DMS 273 (cell line): ENCODE measurements at regions not wholly inside any gene's neighbourhood (a gene's known extent, or its start where the extent isn't known, plus 50 kb on each side); places are given as distances from the start of the nearest gene placed in this dataset.

Source experiments
- DNase-seq: peaks from one replicate; lab custom pipeline; 2025; ENCODE audit not compliant: unreplicated experiment; lab: John Stamatoyannopoulos, UW

DNA sequence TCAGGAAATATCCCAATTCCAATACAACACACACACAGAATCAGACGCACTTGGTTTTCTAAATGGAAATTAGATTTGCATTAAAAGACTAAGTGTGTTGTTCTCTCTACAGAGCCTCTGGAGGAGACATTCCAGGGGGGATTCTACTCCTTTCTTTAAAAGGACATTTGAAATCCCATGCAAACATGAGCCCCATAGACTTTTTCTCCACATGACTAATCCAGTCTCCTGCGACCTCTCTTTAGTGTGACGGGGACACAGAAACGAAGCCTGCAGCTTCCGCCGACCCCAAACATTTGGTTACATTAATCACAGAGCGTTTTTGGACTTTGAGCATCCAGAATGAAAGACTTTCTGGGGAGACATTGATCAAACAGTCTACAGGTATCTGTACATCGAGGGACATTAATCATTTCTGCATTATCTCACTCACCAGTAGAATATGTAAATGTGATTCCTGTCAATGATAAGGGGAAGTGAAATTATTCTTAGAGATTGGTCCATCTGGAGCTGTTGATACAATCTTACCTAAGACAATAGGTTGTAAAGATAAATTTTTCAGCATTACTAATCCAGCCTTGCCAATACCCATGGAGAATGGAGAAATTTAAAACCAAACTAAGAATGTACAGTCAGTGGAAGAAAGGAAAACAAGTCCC is 103.4 kb upstream of the IRX3 start:
- DNase-seq = no peak

DNA sequence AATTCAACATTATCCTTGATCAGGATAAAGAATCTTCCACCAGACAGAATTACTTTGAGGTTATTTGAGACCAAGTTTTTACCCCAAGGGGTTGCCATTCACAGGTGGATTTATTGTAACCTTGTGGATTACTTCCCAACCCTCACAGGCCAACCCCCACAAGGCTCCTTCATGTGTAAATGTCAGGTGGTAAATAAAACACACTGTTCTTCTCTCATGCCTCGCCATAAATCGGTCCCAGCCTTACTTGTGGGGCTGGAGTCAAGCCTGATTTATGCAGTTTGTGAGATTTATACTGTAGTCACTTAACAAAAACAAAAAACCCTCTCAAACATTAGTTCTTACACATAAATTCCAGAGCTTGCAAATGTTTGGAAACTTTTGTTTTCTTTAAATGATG is 98.6 kb upstream of the IRX3 start:
- no peak for DNase-seq

DNA sequence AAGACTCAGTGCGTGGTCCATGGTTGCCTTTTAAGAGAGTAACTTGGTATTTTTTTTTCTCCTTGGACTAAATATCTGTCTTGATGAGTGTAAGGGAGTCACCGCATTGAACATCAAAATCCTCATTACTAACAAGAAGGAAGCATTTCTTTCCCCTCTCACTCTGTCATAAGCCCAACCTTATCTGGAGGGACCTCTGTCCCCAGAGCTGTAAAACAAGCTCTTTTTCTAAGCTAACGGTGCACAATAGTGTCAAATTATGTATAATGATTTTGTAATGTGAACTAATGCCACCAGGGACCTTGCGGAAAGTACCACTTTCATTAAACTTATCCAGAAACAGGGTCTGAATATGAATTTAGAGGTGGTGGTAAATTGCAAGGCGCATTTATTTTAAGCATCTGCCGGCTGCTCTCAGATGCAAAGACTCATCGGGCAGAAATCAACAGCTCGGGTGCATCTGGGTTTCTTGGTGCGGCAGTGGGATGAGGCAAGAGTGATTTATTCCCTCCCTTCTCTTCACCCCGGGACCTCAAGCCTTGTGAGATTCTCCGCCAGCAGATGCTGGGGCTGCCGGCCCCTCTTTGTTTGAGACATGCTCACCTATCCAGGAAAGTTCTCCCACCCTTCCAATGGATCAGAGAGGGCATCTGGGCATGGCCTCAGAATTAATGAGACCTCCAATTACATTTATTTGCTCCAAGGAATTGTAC is 95.2 kb upstream of the IRX3 start:
- DNase-seq = no peak

DNA sequence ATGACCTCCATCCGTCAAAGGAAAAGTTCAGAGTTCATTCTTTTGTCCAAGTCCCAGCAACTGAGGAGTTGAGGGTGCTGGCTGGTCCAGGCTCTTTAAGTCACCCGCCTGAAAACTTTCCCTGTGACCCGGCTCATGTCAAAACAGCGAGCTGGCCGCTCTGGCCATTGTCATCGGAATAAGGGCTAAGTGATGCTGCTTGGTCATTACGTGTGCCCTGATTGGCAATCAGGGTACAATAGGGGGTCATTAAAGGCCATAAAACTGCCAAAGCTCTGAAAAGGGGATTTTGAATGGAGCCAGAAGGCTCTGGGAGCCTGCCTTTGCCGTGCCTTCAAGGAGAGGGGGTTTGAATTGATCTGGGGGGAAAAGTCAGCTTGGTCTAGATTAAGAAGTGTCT is 88.5 kb upstream of the IRX3 start:
- no peak for DNase-seq

DNA sequence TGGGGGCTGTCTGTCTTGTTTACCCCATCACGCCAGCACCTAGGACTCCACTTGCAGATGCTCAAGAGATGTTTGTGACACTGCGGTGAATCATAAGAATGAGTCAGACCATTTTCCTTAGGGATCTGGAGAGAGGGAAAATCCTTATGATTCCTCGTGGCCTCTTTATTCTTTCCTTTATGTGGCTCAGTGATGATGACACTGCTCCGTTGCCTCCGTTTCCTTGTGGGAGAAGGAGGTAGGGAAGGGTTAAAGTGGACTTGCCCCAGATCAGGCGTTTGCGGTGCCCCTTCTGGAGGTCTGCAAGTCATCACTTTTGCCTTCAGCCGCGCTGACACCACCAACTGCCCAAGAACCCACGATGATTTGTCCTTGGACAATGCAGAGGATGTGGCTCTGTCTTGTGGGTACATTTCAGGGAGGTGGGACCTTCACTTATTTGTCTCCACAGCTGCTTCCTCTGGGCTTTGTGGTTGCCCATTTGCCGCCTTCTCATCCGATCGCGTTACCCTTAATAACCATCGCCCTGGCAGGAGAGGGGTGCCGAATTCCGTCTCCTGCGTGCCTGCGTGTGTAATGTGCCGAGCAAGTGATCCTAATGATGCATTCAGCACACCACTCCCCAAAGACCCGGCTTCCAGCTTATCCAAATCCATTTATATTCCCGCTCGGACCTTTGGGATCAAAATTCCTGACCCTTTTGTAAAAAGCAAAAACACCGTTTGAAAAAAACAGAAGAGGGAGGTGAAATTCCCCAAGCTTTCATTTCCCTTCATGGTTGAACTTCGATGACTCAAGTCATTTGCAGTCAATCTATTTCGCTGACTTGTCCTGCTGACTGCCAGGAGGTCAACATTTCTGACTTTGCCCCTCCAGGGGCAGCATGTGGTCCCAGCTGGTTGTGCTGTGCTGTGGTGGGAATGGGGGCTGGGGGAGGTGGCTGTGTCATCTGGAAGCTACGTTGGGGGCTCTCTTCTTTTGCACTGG is 87.2 kb upstream of the IRX3 start:
- DNase-seq = no peak

DNA sequence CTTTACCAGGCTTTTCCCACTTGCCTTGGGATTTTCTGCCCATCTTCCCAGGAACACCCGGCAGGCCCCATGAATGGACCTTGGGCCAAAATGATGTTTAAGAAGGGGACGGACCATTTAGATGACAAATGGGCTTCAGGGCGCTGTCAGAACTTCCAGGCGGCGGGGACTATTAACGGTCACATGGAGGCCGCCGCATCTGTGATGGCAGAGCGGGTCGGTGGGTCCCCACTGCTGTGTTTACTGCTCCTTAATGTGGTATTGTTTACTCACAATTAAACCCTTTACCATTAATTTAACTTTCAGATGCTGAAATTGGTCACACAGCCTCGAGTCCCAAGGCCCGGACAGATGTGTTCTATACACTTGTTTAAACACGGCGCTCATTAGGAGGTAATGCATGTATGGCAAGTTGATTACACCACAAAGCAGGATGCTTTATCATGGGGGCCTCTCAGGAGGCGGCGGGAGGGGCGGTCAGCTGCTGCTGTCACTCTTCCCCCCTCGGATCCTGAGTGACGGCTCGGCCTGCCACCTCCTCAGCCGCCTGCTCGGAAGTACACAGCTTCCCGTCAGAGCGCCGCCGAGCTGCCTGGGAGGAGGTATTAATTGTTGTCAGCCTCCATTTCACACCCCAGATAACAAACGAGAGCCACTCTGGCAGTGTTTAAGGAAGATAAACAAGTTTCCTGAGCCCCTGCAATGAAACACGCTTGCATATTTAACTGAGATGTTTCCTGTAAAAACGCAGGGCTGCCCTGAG is 83.9 kb upstream of the IRX3 start:
- no peak for DNase-seq

DNA sequence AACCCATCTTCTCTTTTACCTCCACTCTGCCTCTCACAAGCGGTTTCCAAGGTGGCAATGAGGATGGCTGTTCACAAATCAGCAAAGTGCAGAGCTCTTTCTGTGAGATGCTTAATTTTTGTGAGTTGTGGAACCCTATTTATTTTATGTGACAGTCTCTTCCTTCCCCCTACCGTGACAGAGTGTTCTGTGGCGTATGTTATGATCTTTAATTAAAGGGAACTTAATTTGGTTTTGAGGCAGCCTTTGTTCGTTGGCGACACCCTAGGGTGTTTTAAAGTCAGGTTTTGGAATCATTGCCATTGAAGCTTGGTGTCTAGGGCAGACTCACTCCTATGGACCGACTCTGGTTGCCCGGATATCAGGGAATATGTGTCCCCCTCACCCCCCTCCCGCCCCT is 83.3 kb upstream of the IRX3 start:
- DNase-seq = no peak

DNA sequence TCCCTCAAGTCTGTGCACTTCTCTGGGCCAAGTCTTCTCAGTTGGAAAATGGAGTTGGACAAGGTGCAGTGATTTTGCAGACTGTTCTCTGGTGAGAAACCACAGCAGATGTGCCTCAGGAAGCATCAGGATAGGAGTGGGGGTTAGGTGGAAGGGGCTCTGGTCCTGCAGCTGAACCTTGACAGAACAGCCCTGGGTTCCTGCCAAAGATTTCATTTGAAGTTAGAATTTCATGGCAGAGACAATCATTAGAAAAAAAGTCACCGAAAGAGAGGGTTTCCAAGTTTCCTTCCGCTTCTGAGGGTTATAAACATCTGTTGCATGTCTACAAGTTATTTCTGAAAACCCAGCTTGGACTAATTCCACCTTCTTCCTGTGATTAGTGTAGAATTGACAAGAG is 80.4 kb upstream of the IRX3 start:
- DNase-seq = no peak

DNA sequence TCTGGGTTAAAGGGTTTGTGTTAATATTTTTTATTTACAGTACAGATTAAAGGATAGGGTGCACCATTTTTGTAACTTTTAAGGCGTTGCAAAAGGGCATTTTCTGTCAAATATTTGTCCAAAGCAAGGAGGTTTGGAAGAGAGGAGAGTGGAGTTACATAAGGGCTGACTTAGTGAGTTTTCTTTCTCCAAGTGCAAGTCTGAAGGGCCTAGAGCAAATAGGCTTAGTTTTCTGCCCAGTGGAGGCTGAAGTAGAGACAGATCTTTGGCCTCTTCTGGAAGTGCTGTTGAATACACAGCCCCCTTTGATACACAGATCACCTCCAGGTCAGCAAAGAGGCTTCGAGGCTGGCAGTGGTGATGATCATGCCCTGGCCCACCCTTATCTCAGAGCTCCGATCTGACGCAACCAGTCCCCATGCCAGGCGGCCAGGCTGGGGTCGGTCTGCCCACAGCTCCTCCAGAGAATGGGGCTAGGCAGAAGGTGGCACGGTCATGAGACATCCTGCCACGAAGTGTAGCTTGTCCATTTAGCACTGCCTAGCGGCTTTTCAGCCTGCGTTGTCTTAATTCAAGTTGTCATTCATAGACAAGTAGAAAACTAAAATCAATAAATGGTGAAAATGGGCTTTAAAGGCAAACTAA is 79.5 kb upstream of the IRX3 start:
- no peak for DNase-seq

DNA sequence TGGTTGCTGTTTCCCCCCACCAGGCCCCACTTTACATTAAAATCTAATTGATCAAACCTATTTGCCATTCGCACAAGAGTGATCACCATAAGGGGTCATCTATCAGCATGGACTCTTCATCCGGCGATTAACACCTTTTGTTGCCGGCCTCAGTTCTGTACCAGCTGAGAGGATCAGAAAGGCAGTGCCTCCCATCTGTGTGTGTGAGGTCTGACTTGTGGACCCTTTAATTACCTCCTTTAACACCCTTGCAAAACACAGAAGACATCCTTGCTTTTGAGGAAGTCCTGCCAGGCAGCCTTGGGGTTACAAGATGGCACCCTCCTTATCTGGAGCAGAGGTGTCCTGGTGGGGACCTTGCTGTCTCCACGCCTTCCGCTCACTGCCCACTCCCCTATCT is 77.2 kb upstream of the IRX3 start:
- DNase-seq = no peak

DNA sequence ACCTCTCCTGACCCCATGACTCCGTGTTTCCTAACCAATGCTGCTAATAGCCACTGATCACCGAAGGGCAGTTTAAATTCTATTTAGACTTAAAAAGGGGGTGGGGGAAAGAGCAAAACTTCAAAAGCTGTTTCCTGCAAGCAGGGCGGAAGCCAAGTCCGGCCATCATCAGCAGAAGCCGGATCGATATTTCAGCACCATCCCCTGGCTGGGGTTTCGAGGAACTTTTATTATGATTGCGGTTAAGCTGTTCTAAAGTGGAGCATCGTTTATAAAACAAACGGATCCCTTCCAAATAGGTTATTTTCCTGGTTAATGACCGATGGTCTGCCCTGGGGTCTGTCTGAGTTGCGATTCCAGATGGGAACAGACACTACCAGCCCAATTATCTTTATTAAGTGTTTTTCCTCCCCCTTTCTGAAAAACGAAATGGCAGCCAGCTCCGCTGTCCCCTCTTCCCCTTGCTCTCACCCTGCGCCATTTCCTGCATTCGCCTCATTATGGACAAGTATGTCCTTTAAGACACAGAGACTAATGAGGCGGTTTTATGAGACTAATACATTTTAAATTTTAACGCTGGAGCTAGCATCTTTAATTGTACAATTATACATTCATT is 76.1 kb upstream of the IRX3 start:
- no peak for DNase-seq

DNA sequence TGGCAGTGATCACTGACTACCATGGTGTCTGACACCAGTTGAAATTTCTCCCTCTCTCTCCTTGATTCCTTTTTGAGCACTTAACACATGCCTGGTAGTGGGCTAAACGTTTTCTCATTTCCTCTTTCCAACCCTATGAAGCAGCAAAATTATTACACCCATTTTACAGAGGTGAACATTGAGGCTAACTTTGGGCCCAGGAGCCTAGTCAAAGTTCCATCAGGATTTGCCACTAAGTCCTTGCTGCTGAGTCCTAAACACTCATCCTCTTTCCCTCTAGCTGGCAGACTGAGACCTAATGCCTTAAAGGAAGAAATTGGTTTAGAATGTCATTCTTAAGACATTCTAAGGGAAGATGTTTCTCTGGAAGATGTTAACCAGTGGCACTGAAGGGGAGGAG is 74.7 kb upstream of the IRX3 start:
- DNase-seq = no peak

DNA sequence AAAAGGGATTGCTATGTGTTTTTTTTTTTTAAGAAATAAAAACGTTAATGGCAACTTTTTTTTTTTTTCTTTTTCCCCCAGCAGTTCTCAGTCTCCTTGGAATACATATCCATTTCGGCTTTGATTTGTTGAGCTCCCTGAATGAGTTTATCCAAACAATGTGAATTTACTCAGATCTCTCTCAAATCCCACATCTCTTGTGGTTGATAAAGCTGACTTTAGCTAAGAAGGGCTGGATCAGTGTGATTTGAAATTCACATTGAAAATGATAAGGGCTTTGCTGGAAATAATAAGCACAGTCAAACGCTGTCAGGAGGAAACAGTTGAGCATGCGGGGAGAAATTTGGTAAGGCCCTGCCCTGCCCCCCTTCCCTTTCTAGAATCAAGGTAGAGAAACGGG is 74.1 kb upstream of the IRX3 start:
- DNase-seq = no peak

DNA sequence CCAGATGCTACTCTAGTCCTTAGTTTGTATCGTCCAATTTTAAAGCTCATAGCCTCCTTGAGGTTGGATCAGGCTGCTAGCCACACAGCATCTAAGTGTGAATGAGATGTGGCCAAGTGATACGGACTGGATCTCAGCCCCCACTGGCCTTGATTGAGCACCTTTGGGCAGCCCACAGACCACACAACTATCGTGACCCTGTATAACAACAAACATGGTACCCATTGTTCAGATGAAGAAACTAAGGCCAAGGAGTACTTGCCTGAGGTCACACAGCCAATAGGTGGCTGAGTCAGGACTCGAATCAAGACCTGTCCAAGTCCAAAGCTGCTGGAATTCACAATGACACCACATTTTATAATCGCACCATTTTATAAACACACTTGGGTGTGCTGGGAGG is 73.0 kb upstream of the IRX3 start:
- no peak for DNase-seq

DNA sequence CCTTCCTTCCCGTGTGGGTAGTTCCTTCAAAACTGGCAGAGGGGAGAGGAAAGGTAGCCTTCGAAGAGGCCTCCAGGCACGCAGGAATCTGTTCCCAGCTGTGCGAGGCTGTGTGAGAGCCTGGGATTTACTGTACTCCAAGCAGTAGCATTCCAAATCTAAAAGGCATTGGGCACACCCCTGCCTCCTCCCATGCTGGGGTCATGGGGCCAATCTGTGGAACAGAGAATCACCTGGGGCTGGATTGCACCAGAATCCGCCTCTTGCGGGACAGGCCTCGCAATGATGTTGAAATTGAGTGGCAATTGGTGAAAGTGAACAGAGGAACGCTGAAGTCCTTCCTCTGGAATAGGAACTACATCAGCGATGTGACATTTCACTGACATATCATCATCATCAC is 72.5 kb upstream of the IRX3 start:
- DNase-seq = no peak

DNA sequence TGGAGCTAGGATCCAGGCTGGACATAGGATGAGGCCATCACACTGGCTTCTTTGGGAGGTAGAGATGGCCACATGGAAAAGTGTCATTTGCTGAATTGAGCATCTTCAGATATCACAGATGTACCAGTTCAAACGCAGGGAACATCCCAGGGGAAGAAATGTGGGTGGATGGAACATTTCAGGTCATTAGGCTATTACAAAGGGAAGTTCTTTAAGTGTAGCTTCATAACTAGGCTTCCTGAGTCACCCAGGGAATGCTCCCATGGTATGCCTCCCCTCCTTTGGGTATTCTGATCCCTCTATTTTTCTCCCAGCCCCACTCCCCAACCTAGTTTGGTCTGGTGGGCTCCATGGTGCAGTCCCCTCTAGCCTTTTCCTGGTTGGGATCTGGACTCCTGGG is 69.8 kb upstream of the IRX3 start:
- no peak for DNase-seq

DNA sequence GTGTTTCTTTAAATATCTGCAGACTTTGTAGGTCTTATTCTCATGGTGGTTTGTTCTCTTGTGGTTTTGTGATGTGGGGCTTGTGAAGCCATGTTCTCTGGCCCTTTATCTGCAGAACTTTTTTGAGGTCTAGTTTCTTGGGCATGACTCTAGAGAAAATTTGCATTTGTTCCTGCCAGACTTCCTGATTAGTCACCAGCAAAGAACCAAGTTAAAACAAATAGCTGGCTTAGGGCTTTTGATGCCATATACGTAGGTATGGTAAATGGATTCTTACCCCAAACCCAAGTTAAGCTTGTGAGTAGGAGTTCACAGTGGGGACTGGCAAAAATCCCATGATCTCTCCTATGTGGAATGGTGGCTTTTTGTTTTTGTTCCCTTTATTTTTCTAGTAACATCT is 68.7 kb upstream of the IRX3 start:
- DNase-seq = no peak

DNA sequence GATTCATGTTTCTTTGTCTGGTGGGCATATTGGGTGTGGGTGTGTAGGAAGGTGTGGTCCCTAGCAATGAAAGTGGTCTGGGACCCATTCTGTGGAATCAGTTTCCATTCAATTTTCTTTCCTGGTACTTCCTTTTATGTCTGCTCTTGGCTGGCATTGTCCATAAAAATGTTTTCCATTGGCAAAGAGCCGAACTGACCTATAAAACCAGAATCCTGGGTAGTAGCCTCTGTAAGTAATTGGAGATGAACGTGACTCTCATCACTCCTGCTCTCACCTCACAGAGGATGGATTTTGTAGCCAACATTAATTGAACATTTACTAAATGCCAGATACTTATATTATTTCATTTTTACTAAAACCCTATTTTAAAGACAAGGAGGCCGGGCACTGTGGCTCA is 66.5 kb upstream of the IRX3 start:
- no peak for DNase-seq

DNA sequence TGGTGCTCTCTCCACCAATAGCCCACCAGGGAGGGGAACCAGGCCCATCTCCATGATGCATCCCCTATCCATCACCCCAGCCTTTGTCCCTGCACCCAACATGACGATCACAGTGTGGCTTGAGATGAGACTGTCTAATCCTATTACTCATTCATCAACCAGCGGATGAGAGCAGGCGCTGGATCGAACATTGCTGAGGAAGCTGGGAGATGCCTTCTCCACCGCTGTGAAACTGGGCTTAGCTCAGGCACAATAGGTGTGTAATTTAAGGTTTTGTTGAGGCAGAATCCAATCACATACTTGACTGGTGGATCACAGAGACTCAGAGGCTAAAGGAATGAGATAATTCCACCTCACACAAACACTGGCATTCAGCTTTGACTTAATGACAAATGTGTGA is 64.6 kb upstream of the IRX3 start:
- DNase-seq = no peak

DNA sequence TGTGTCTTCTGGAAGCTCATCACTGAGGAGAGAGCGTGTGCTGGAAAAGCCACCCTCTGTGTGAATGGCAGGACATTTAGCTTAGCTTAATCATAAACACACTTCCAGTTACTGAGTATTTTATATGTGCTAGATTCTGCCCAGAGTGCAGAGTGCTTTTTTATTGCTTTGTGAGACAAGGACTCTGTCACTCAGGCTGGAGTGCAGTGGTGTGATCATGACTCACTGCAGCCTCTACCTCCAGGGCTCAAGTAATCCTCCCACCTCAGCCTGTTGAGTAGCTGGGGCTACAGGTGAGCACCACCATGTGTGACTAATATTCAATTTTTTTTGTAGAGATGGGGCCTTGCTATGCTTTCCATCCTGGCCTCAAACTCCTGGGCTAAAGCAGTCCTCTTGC is 61.4 kb upstream of the IRX3 start:
- DNase-seq = no peak
